ENCODE measurements at regions not wholly inside any gene's neighbourhood (a gene's known extent, or its start where the extent isn't known, plus 50 kb on each side); places are given as distances from the start of the nearest gene placed in this dataset.

DNA sequence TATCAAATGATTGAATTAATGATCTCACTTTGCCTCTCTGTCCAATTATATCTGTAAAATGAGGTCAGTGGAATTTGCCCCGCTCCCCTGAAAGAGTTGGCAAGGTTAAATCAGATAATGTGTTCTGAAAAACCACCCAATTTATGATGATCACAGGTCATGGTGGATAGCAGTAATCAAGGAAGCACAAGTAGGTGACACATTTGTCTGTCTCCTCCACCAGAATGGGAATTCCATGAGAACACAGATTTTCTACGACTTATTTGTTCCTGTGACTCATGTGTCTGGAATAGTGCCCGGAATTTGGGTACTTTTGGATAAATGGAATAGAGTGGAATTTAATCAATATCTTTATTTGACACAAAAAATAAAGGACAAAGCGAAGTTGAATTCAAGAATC lies 220.9 kb upstream of the SUCLG2 start:
- TF ChIP-seq CTCF (IDR thresholded peaks at IDR 0.05; ENCODE audit: borderline replicate concordance, extremely low read depth, low read length, poor library complexity, severe bottlenecking) (no peak), EZH2 (IDR thresholded peaks at IDR 0.05; ENCODE audit: borderline replicate concordance, low read depth, low read length, severe bottlenecking) (no peak)

Data from DND-41 (cell line).